ENCODE measurements at regions not wholly inside any gene's neighbourhood (a gene's known extent, or its start where the extent isn't known, plus 50 kb on each side); places are given as distances from the start of the nearest gene placed in this dataset.

- TF ChIP-seq POLR2AphosphoS5 (IDR thresholded peaks at IDR 0.05; ENCODE audit: low read depth, low read length) (no peak), FOXP2 (optimal IDR thresholded peaks at IDR 0.05; ENCODE audit: borderline replicate concordance, extremely low read depth, extremely low read length, insufficient read depth) (no peak), REST (IDR thresholded peaks at IDR 0.05; ENCODE audit: insufficient read depth in 1 of 2, low read depth in 2 of 2, low read length in 2 of 2) (no peak)
Observed at GRCh38 chr5:98705841-98706240, 67.6 kb upstream of the RGMB start.
